WERI-Rb-1 (cell line): ENCODE measurements at regions not wholly inside any gene's neighbourhood (a gene's known extent, or its start where the extent isn't known, plus 50 kb on each side); places are given as distances from the start of the nearest gene placed in this dataset.
"Not testable (repeated sequence)": the region's sequence is repeated elsewhere in the genome, so short reads cannot be mapped to it uniquely, and the experiment has no call there.

ENCODE experiments used
- DNase-seq: peaks from one replicate; pipeline ENCODE4 v3.0.0-alpha.2; 2020
- H3K27ac ChIP-seq: fragments of 250-450 bp; sonication (Bioruptor Pico); 2 replicates; pipeline ENCODE4 v1.5.1; 2020; ENCODE audit warnings: mild to moderate bottlenecking, moderate library complexity
- H3K27me3 ChIP-seq: fragments of 250-450 bp; sonication (Bioruptor Pico); 2 replicates; pipeline ENCODE4 v1.5.1; 2021; ENCODE audit warnings: mild to moderate bottlenecking, low read depth, moderate library complexity; ENCODE audit not compliant: insufficient read depth, severe bottlenecking
- H3K36me3 ChIP-seq: fragments of 250-450 bp; sonication (Bioruptor Pico); 2 replicates; pipeline ENCODE4 v1.5.1; 2020; ENCODE audit warnings: mild to moderate bottlenecking, moderate library complexity
- H3K4me3 ChIP-seq: 2 replicates; pipeline ENCODE4 v1.5.1; 2011; ENCODE audit warnings: low read depth, mild to moderate bottlenecking, control low read depth, low read length
- H3K9me3 ChIP-seq: fragments of 250-450 bp; sonication (Bioruptor Pico); 2 replicates; pipeline ENCODE4 v1.5.1; 2021; ENCODE audit warnings: mild to moderate bottlenecking, moderate library complexity; ENCODE audit not compliant: severe bottlenecking
- TF ChIP-seq, protein P1 (sequence below): IDR thresholded peaks from 2 replicates; pipeline ENCODE4 v1.5.1; 2011; ENCODE audit warnings: low read depth, mild to moderate bottlenecking, control low read depth, inconsistent platforms, low read length

DNA sequence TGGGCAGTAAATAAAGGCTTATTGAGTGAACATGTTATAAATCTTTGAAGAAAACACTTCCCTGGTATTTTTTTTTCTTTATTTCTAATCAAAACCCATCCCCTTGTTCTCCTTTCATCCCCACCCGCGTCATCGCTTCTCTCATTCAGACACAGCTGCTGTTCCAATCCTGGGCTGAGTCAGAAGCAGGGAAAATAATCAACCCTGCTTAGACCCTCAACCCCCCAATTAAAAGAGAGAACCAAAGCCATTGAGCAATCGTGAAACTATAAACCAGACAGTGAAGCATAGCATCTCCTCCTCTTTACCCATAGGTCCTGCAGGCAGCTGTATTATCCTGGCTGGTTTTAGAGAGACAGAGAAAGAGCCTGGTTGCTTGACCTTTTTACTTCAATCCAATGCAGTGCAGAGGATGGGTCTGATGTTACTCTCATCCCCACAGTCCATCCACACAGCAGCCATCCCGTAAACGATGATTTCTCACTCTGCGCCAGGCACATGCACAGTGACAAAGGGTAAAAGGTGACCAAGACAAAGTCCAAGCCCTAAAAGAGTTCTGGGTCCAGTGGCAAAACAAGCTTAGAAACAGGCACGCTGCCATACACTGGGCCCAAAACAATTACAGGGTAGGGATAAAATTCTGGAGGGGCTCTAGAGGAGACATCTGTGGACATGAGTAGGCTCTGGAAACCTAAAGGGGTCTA is 238.3 kb downstream of the GALC start:
- no peak overlapping the region for H3K4me3 ChIP-seq
- H3K27me3 ChIP-seq: no peaks in the 10 kb centered on the region
- DNase-seq: no peak
- no peaks in the 10 kb centered on the region for H3K9me3 ChIP-seq
- TF ChIP-seq, protein P1, sequence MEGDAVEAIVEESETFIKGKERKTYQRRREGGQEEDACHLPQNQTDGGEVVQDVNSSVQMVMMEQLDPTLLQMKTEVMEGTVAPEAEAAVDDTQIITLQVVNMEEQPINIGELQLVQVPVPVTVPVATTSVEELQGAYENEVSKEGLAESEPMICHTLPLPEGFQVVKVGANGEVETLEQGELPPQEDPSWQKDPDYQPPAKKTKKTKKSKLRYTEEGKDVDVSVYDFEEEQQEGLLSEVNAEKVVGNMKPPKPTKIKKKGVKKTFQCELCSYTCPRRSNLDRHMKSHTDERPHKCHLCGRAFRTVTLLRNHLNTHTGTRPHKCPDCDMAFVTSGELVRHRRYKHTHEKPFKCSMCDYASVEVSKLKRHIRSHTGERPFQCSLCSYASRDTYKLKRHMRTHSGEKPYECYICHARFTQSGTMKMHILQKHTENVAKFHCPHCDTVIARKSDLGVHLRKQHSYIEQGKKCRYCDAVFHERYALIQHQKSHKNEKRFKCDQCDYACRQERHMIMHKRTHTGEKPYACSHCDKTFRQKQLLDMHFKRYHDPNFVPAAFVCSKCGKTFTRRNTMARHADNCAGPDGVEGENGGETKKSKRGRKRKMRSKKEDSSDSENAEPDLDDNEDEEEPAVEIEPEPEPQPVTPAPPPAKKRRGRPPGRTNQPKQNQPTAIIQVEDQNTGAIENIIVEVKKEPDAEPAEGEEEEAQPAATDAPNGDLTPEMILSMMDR: no peak
- no peak overlapping the region for H3K27ac ChIP-seq
- no peaks in the 10 kb centered on the region for H3K36me3 ChIP-seq

DNA sequence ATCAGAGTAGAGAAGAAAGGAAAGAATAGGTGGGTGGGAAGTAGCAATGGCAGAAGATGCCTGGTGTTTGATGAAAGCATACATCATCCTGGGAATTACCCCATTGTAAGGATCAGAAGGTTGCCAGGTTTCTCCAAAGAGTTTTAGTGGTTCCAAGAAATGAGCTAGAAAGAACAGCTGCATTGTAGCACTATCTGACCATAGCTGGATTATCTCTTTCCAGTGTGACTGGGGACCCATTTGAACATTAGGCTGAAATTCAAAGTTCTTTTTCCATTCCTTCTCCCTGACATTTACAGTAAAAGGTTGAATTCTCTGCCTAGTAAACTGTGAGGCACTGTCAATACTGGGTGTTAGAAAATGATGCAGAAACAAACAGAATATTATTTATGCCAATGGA is 244.4 kb downstream of the GALC start:
- H3K27ac ChIP-seq: no peak overlapping the region
- no peaks in the 10 kb centered on the region for H3K9me3 ChIP-seq
- TF ChIP-seq, protein P1: no peak
- H3K36me3 ChIP-seq: no peaks in the 10 kb centered on the region
- H3K4me3 ChIP-seq: no peak overlapping the region
- DNase-seq: no peak
- H3K27me3 ChIP-seq: no peaks in the 10 kb centered on the region

DNA sequence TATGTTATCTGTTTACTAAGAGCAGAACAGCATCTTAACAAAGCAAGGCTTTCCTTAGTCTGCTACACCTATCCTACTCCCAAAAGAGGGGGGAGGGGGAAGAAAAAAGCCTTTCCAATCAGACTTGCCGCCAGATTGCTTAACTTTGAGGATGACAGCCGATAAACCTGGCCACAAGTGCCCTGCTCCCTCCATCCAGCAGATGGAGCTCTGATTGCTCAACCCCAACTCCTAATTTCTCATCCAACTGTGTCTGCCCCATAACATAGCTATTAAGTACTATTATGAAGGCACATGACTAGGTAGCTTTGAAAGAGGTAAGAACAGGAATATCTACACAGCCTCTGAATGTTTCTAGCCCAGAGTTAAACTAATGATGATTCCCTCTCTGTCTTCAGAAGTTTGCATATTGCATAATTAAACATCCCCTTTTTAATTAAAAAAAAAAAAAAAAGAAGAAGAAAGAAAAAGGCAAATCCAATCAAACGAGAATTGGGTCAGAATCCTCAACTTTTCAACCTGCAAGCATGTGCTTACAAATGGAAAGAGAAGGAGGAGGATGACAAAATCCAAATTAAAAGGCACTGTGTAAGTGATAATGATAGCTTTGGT is 247.4 kb downstream of the GALC start:
- Histone ChIP-seq H3K36me3 (no peaks in the 10 kb centered on the region), H3K4me3 (no peak overlapping the region), H3K27me3 (no peaks in the 10 kb centered on the region), H3K9me3 (no peaks in the 10 kb centered on the region), H3K27ac (no peak overlapping the region)
- TF ChIP-seq, protein P1: peak; percentile 76
- peak; percentile 50 for DNase-seq

DNA sequence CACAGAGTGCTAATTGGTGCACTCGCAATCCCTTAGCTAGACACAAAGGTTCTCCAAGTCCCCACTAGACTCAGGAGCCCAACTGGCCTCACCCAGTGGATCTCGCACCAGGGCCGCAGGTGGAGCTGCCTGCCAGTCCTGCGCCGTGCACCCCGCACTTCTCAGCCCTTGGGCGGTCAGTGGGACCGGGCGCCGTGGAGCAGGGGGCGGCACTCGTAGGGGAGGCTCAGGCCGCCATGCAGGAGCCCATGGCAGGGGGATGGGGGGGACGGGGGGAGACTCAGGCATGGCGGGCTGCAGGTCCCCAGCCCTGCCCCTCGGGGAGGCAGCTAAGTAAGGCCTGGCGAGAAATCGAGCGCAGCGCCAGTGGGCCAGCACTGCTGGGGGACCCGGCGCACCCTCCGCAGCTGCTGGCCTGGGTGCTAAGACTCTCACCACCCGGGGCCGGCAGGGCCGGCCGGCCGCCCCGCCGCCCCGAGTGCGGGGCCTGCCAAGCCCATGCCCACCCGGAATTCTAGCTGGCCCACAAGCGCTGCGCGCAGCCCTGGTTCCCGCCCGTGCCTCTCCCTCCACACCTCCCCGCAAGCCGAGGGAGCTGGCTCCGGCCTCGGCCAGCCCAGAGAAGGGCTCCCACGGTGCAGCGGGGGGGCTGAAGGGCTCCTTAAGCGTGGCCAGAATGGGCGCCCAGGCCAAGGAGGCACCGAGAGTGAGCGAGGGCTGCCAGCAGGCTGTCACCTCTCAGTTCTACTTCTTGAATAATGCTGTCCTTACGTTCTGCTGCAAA is 258.2 kb downstream of the GALC start:
- not testable (repeated sequence) for H3K36me3 ChIP-seq, H3K27ac ChIP-seq, H3K27me3 ChIP-seq, H3K9me3 ChIP-seq, H3K4me3 ChIP-seq, DNase-seq

DNA sequence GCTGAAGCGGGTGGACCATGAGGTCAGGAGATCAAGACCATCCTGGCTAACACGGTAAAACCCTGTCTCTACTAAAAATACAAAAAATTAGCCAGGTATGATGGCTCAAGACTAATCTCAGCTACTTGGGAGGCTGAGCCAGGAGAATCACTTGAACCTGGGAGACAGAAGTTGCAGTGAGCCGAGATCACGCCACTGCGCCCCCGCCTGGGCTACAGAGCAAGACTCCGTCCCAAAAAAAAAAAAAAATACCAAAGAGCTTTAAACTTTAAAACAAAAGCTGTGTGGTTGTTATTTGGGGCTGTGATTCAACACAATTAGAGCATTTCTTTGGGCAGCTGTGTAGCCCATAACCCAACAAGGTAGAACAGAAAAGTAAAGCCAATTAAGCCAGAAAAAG is 259.9 kb downstream of the GALC start:
- H3K9me3 ChIP-seq: not testable (repeated sequence)

DNA sequence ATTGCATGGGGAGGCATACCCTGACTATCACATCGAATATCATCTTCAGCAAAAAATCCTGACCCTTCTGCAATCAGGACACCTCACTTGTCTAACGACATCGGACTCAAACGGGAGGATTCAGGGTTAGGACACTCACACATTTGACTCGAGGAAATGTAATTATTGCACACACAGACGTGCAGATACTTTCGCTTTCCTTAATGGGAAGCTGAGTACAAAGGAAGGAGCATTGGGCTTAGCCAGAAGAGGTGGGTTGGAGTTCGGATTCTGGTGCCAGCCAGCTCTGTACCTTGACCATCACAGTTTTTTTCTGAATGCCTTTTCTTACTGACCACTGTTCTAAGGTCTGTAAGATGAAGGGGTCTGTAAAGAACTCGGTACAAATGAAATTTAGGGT is 260.4 kb downstream of the GALC start:
- Histone ChIP-seq H3K36me3 (no peaks in the 10 kb centered on the region), H3K27me3 (no peaks in the 10 kb centered on the region), H3K4me3 (no peak overlapping the region), H3K9me3 (no peaks in the 10 kb centered on the region), H3K27ac (no peak overlapping the region)
- TF ChIP-seq, protein P1: no peak
- DNase-seq: no peak

More for the DNA sequence above, 259.9 kb downstream of the GALC start:
- not testable (repeated sequence) for DNase-seq, H3K36me3 ChIP-seq, H3K27ac ChIP-seq, H3K27me3 ChIP-seq, H3K4me3 ChIP-seq
